HG03060 (cell line): ENCODE measurements at regions not wholly inside any gene's neighbourhood (a gene's known extent, or its start where the extent isn't known, plus 50 kb on each side); places are given as distances from the start of the nearest gene placed in this dataset.
"Not testable (repeated sequence)": the region's sequence is repeated elsewhere in the genome, so short reads cannot be mapped to it uniquely, and the experiment has no call there.

Experiments
- ATAC-seq: cut with Tn5 transposase; IDR thresholded peaks from one replicate; pipeline ENCODE4 v1.9.1; 2021; ENCODE audit warnings: low read depth, moderate number of reproducible peaks; ENCODE audit not compliant: unreplicated experiment

DNA sequence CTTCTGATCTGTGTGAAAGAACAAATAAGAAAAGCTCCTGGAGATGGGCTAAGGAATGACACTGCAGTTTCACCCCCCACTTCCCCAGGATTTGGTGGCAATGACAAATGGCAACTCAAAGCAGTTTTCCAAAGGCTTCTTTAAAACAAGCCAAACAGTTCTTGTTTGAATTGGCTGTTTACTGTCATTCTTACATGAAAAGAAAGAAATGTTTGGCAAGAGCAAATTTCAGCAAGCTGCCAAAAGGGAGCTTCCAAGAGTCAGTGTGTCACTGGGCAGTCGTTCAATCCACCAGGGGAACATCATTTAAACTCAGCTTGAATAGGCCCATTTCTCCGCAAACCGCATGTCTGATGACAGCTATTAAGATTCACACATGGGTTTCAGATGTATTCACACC lies 119.0 kb upstream of the RHOBTB1 start:
- ATAC-seq, result no peak

DNA sequence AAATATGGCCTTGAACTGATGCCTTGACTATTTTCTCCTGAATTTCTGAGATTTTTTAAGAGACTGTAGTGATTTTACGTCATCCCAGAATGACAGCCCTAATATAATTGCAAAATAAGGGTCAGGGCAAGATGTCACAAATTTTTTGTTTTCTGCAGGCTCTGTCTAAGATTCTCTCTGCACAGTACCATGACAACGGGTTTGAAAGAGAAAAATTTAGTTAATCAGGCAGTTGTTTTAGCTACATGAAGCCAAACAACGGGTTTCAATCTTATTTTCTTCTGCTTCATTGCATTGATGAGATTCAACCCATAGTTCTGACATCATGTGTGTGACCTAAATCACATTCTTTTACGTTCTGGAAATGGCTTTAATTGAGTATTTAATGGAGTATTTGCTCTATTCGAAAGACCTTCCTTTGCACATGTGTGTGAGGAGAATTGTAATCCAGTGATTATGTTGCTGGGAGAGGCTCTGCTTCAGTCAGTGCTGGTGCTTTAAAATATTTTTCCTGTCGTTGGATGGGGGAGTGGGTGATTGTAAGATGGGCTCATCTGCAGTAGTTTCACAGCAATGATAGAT lies 118.0 kb upstream of the RHOBTB1 start:
- ATAC-seq, result no peak

DNA sequence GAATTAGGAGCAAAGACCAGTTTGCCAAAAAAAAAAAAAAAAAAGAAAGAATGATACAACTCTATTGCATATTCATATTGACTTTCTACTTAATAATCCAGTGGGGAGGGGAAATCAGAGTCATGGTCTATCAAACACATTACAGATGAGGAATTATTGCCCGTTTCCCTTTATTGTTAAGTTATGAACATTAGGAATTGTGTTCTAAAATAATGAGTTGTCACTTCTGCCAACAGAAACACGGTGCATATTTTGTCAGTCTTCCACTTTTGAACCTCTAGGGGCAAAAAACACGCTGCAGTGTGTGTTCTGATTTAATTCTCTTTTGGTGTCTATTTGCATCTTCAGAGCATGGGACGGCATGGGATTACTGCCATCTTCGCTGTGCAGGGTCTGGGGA lies 115.7 kb upstream of the RHOBTB1 start:
- ATAC-seq, result no peak

GRCh38 chr10:61052469-61053205 lies 108.7 kb upstream of the RHOBTB1 start:
- no peak for ATAC-seq

DNA sequence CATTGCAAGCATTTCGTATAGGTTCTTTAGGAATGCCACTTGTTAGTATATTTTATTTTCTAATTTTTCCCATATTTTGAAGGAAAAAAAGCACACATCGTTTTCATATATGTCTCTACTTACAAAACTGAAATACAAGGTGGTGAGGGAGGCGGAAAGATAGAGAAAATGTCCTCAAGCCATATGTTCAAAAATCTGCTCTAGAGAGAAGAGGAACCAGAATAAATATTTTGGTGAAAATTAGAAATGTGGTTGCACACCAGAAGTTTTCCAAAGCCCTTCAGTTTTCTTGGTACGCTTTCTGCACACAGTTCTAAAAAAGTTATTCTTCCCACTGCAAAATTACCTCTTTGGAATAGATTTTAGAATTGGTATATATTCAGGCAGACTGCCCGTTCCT lies 107.4 kb upstream of the RHOBTB1 start:
- ATAC-seq, result no peak

GRCh38 chr10:61050120-61050745 lies 106.2 kb upstream of the RHOBTB1 start:
- no peak for ATAC-seq

DNA sequence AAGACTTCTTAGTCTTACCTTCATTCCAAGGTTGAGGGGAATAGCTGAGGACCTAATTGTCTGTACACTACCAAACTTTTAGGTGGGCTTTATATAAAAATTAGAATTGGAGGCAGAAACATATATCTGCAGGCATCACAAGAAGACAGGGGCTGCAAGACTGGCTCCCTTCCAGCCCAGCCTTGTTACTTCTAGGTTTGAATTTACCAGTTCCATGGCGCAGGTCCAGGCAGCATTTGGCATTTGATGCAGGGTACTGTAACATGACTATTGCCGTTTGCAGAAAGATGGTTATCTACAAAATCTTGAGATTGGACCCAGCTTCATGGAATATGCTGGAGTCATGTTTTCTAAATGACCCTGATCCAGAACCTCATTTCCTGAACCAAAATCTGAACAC lies 105.4 kb upstream of the RHOBTB1 start:
- no peak for ATAC-seq

- no peak for ATAC-seq
These were observed 104.0 kb upstream of the RHOBTB1 start for GRCh38 chr10:61047788-61048560.

- no peak for ATAC-seq
These were observed 103.1 kb upstream of the RHOBTB1 start for GRCh38 chr10:61047081-61047480.

GRCh38 chr10:61045480-61045879 lies 101.5 kb upstream of the RHOBTB1 start:
- not testable (repeated sequence) for ATAC-seq

GRCh38 chr10:61042533-61042932 lies 98.5 kb upstream of the RHOBTB1 start:
- no peak for ATAC-seq

GRCh38 chr10:61040399-61041016 lies 96.5 kb upstream of the RHOBTB1 start:
- ATAC-seq, result no peak

DNA sequence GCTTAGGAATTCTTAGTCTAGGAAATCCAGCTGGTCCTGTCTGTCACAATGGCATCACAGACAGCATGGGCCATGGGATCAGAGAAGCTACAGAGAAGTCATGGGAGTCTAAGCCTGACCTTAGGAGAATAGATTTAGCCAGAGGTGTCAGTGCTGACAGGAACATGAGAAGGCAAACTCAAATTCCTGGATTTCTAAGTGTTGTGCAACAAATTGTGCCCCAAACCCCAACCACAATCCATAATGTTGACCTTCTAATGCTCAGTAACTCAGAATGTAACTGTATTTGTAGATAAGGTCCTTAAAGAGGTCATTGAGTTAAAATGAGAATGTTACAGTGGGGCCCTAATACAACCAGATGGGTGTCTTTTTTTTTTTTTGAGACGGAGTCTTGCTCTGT lies 95.9 kb upstream of the RHOBTB1 start:
- no peak for ATAC-seq

GRCh38 chr10:61037261-61037830 lies 93.4 kb upstream of the RHOBTB1 start:
- not testable (repeated sequence) for ATAC-seq

GRCh38 chr10:61036148-61036547 lies 92.2 kb upstream of the RHOBTB1 start:
- not testable (repeated sequence) for ATAC-seq

GRCh38 chr10:61031341-61031740 lies 87.4 kb upstream of the RHOBTB1 start:
- no peak for ATAC-seq

GRCh38 chr10:61029411-61029810 lies 85.4 kb upstream of the RHOBTB1 start:
- ATAC-seq, result no peak

DNA sequence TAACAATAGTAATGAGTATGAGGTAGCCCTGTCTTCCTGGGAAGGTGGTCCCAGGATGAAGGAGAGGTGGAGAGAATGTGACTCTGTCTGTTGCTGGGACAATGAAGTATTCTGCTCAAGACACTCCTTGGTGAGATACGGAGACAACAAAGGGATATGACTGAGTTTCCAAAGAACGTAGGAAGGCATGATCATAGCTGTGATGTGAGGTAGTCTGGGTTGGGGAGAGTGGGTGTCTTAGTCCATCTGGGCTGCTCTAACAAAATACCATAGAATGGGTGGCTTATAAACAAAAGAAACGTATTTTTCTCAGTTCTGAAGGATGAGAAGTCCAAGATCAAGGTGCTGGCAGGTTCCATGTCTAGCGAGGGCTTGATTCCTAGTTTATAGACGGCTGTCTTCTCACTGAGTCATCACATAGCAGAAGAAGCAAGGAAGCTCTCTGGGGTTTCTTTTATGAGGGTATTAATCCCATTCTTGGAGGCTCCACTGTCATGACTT lies 84.9 kb upstream of the RHOBTB1 start:
- ATAC-seq, result no peak

GRCh38 chr10:61024856-61025201 lies 80.8 kb upstream of the RHOBTB1 start:
- ATAC-seq, result no peak

DNA sequence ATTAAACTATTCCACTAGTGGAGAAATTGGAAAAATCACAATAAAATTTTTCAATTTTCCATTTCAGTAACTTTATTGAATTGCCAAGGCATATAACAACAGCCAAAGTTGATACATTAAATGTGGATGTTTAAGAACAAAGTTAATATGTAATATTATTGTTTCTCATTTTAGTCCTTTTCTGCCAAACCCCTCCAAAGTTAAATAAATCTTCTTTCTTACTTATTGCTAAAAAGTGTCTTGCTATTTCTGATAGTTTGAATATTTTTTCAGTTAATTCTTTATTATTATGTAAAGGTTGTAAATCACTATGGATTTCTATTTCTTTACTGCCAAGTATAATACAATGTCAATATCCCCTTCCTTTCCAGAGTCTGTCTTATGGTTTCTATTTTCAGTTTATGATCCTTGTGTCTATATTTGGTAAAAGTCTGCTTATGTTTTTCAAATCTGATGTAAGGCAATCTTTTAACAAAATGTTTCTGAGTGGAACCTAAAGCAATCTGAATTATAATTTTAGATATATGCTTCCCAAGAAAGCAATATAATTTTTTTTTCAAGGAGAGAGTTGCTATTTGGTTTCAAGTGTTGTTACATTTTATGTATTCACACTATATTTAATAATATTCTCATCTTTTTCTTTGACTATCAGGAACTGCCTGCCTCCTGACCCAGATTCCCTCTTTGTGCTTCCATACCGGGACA lies 80.3 kb upstream of the RHOBTB1 start:
- no peak for ATAC-seq
